Activated CD8-positive, alpha-beta memory T cell treated with anti-CD3 and anti-CD28 coated beads, Interleukin-2, amount 10 ng/mL, durations not matched to agents 7 days and 5 days (primary cell): ENCODE measurements at regions not wholly inside any gene's neighbourhood (a gene's known extent, or its start where the extent isn't known, plus 50 kb on each side); places are given as distances from the start of the nearest gene placed in this dataset.

Experiments used
- ATAC-seq: fragments of 150-1000 bp; cut with Tn5 transposase; one replicate; pipeline ENCODE4 v1.10.0; 2021; ENCODE audit warnings: moderate library complexity
- CTCF ChIA-PET: fragments of 350-600 bp; sonication (Branson Sonifier 250); formaldehyde crosslinking; loops from one replicate; lab custom pipeline; 2021; ENCODE audit warnings: antibody characterized with exemption; lab: Charles Lee
- DNase-seq: peaks from one replicate; pipeline ENCODE4 v3.0.0-alpha.2; 2020
- H3K27ac Mint-ChIP-seq: one replicate; pipeline ENCODE4 v1.8.0; 2021; ENCODE audit warnings: mild to moderate bottlenecking, mixed read lengths
- H3K27me3 Mint-ChIP-seq: one replicate; pipeline ENCODE4 v1.8.0; 2021; ENCODE audit warnings: mixed read lengths
- H3K36me3 Mint-ChIP-seq: one replicate; pipeline ENCODE4 v1.8.0; 2021; ENCODE audit warnings: mild to moderate bottlenecking, mixed read lengths
- H3K4me1 Mint-ChIP-seq: one replicate; pipeline ENCODE4 v1.8.0; 2021; ENCODE audit warnings: mixed read lengths
- H3K4me3 Mint-ChIP-seq: one replicate; pipeline ENCODE4 v1.8.0; 2021; ENCODE audit warnings: mild to moderate bottlenecking, moderate library complexity, mixed read lengths
- H3K9me3 Mint-ChIP-seq: one replicate; pipeline ENCODE4 v1.8.0; 2022; ENCODE audit warnings: low read depth, mixed read lengths

GRCh38 chr7:142348921-142349405 lies 91.1 kb upstream of the PRSS58 start:
- ATAC-seq = no peak
- no peaks in the 10 kb centered on the region for H3K9me3 Mint-ChIP-seq
- DNase-seq = no peak
- no peak overlapping the region for H3K27ac Mint-ChIP-seq
- H3K4me1 Mint-ChIP-seq = peaks cover 37% of the 10 kb centered on the region
- H3K27me3 Mint-ChIP-seq = no peaks in the 10 kb centered on the region
- no peaks in the 10 kb centered on the region for H3K36me3 Mint-ChIP-seq
- no peak overlapping the region for H3K4me3 Mint-ChIP-seq
- CTCF ChIA-PET = interaction anchor here (0.7 kb wide), 1 partner anchor 46 kb away, joined by 3 read pairs; no protein-coding TSS in a partner anchor

- Mint-ChIP-seq H3K4me1 (peaks cover 28% of the 10 kb centered on the region), H3K9me3 (no peaks in the 10 kb centered on the region), H3K4me3 (no peak overlapping the region), H3K27me3 (no peaks in the 10 kb centered on the region), H3K36me3 (no peaks in the 10 kb centered on the region), H3K27ac (no peak overlapping the region)
- CTCF ChIA-PET = interaction anchor here (0.7 to 1.3 kb wide), 3 partner anchors 11 to 46 kb away, joined by 3 to 4 read pairs (median 3); no protein-coding TSS in a partner anchor
- DNase-seq (no peak), ATAC-seq (no peak)
Measured at GRCh38 chr7:142348100-142348499, 90.2 kb upstream of the PRSS58 start.

DNA sequence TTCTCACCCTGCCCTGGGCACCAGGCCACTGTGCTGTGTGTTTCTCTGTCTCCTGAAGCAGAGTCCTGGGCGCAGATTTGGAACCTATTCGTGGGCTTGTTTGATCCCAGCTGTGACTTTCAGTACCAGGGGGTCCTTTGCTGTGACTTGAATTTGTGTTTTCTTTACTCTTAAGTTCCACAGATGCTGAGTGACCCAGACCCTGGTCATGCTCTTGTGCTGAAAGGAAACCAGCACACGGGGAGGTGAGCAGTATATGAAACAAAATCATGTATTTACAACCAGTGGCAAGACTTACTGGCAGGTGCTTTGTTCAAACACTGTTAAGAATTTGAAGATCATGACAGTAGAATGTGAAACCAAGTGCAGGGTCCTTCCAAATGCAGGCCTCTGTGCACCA lies 89.2 kb upstream of the PRSS58 start:
- no peaks in the 10 kb centered on the region for H3K27me3 Mint-ChIP-seq
- no peaks in the 10 kb centered on the region for H3K9me3 Mint-ChIP-seq
- no peak overlapping the region for H3K4me3 Mint-ChIP-seq
- CTCF ChIA-PET = interaction anchor here (1.1 to 2.8 kb wide), 6 partner anchors 10 to 112 kb away, joined by 3 to 11 read pairs (median 4); no protein-coding TSS in a partner anchor
- peak overlapping the region; percentile 6 for H3K27ac Mint-ChIP-seq
- peaks cover 19% of the 10 kb centered on the region for H3K4me1 Mint-ChIP-seq
- DNase-seq (no peak), ATAC-seq (no peak)
- H3K36me3 Mint-ChIP-seq = no peaks in the 10 kb centered on the region

- CTCF ChIA-PET = interaction anchor here (1.0 to 2.8 kb wide), 10 partner anchors 11 to 869 kb away, joined by 3 to 11 read pairs (median 4); no protein-coding TSS in a partner anchor
- Mint-ChIP-seq H3K4me1 (peaks cover 16% of the 10 kb centered on the region), H3K4me3 (peak overlapping the region; percentile 33), H3K36me3 (no peaks in the 10 kb centered on the region), H3K27me3 (peaks cover 7% of the 10 kb centered on the region), H3K27ac (peak overlapping the region; percentile 44), H3K9me3 (no peaks in the 10 kb centered on the region)
- peak; percentile 70 for DNase-seq
- ATAC-seq = peak; percentile 79
Measured at GRCh38 chr7:142345811-142346210, 88.0 kb upstream of the PRSS58 start.

DNA sequence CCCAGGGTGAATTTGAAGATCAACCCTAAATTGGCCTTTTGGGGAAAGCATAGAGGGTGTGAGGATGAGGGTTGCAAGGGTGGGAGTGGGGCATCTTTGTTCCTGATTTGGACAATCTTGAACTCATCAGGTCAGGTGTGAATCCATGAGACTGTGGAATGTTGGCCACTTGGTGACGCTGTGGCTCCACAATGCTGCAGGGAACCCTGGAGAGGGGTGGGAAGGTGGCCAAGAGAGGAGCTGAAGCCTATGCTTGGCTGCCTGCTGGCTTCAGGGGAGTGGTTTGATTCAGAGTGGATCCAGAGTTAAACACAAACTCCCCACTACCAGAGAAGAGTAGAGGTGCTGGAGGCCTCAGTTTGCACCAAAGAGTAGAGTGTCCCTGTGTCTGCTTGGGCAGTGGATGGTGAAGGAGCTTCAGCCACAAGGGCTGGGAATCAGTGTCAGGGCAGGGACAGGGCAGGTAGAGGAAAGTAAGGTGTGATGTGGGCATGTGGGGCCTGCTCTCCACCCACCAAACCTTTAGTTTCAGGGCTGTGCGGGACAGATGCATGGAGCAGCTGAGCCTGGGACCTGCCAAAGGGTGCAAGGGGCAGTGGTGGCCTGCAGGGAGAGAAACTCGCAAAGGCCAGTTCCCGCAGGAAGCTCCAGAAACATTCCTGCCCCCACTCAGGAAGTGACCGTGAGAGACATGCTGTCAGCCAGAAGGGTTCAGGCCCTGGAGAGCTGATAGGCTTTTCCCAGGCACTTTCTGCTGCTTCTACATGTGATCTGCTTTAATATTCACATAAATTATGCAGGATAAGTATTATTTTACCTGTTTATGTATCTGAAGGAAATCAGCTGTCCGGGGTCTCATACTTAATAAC lies 81.0 kb upstream of the PRSS58 start:
- Mint-ChIP-seq H3K9me3 (no peaks in the 10 kb centered on the region), H3K4me1 (peaks cover 9% of the 10 kb centered on the region), H3K27me3 (peaks cover 13% of the 10 kb centered on the region), H3K27ac (peak overlapping the region; percentile 25), H3K36me3 (no peaks in the 10 kb centered on the region), H3K4me3 (no peak overlapping the region)
- peak; percentile 45 for ATAC-seq
- no peak for DNase-seq
- CTCF ChIA-PET = interaction anchor here (1.0 to 2.4 kb wide), 6 partner anchors 14 to 665 kb away, joined by 3 to 8 read pairs (median 4); no protein-coding TSS in a partner anchor

DNA sequence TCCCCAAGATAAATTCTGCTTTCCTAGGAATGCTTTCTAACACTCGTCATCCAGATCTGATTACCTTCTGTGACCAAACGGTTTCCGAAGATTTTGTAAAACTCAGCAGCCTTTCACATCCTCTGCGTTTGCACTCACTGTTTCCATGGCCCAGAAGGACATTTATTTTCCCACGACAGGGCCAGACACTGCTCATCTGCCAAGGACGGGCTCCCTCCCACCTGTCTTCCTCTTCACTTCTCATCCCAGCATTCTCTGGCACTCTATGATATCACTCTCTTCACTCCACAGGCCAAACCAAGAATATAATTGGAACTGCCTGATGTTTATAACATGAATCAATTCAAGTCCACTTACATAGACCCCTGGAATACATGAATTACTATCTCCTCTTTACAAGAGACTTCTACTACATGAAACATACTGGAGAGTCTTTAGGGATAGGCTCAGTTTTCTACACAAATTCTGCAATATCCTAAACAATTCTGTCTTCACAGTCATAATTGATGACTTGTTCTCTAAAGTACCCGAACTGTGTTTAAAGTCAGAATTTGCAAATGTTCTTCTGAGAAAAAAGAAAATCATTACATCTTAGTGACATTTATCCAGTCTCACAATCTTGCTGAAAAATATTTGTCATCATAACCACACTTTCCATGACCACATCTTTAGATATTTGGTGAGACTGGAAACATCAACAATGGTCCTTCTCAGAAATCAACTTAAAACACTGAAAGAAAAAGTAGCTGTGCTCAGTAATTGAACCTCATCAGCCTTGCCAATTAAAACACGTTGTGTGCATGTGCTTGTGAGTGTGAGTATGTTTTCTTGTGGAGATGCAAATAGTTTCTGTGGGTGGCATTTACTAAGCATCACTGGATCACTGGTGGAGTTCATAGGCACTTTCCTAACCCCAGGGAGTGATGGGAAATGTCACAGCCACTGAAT lies 79.5 kb upstream of the PRSS58 start:
- H3K27me3 Mint-ChIP-seq = peaks cover 16% of the 10 kb centered on the region
- no peak for ATAC-seq
- no peaks in the 10 kb centered on the region for H3K9me3 Mint-ChIP-seq
- CTCF ChIA-PET = interaction anchor here (0.9 to 1.0 kb wide), 2 partner anchors 13 to 16 kb away, joined by 3 read pairs; no protein-coding TSS in a partner anchor
- peaks cover 9% of the 10 kb centered on the region for H3K4me1 Mint-ChIP-seq
- no peak overlapping the region for H3K4me3 Mint-ChIP-seq
- no peak for DNase-seq
- no peaks in the 10 kb centered on the region for H3K36me3 Mint-ChIP-seq
- H3K27ac Mint-ChIP-seq = no peak overlapping the region

GRCh38 chr7:142334806-142335205 lies 76.9 kb upstream of the PRSS58 start:
- Mint-ChIP-seq H3K9me3 (no peaks in the 10 kb centered on the region), H3K27me3 (peaks cover 12% of the 10 kb centered on the region), H3K27ac (no peak overlapping the region), H3K4me3 (no peak overlapping the region), H3K4me1 (peaks cover 8% of the 10 kb centered on the region), H3K36me3 (no peaks in the 10 kb centered on the region)
- ATAC-seq (no peak), DNase-seq (no peak)
- CTCF ChIA-PET = interaction anchor here (1.0 kb wide), 1 partner anchor 476 kb away, joined by 3 read pairs; no protein-coding TSS in a partner anchor

GRCh38 chr7:142334236-142334635 lies 76.4 kb upstream of the PRSS58 start:
- Mint-ChIP-seq H3K27me3 (peaks cover 12% of the 10 kb centered on the region), H3K27ac (no peak overlapping the region), H3K9me3 (no peaks in the 10 kb centered on the region), H3K4me3 (no peak overlapping the region), H3K36me3 (no peaks in the 10 kb centered on the region), H3K4me1 (peaks cover 8% of the 10 kb centered on the region)
- CTCF ChIA-PET = interaction anchor here (1.0 kb wide), 1 partner anchor 477 kb away, joined by 3 read pairs; no protein-coding TSS in a partner anchor
- ATAC-seq = no peak
- no peak for DNase-seq

DNA sequence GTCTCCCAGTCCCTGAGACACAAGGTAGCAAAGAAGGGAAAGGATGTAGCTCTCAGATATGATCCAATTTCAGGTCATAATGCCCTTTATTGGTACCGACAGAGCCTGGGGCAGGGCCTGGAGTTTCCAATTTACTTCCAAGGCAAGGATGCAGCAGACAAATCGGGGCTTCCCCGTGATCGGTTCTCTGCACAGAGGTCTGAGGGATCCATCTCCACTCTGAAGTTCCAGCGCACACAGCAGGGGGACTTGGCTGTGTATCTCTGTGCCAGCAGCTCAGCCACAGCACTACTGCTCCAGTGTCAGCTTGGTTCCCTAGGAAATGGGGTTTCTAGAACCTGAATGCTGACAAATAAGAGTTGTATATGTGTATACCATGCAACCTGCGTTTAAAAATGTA lies 74.6 kb upstream of the PRSS58 start:
- Mint-ChIP-seq H3K27me3 (peaks cover 15% of the 10 kb centered on the region), H3K4me1 (peaks cover 4% of the 10 kb centered on the region), H3K4me3 (no peak overlapping the region), H3K9me3 (no peaks in the 10 kb centered on the region), H3K36me3 (no peaks in the 10 kb centered on the region), H3K27ac (no peak overlapping the region)
- ATAC-seq (no peak), DNase-seq (no peak)
- CTCF ChIA-PET = interaction anchor here (0.9 to 2.1 kb wide), 3 partner anchors 8 to 27 kb away, joined by 3 to 6 read pairs (median 4); no protein-coding TSS in a partner anchor

DNA sequence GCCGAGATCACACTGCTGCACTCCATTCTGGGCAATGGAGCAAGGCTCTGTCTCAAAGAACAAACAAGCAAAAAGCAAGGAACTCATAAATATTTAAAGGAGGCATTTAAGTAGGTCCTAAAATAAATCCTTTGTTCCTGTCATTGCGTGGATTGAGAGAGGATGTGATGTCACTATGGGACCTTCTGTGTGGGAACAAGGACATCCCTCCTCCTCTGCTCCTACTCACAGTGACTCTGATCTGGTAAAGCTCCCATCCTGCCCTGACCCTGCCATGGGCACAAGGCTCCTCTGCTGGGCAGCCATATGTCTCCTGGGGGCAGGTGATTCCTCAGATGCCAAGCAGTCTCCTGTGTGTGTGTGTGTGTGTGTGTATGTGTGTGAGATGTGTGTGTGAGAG lies 74.1 kb upstream of the PRSS58 start:
- DNase-seq (no peak), ATAC-seq (no peak)
- Mint-ChIP-seq H3K4me1 (peaks cover 2% of the 10 kb centered on the region), H3K4me3 (no peak overlapping the region), H3K9me3 (no peaks in the 10 kb centered on the region), H3K27ac (no peak overlapping the region), H3K36me3 (no peaks in the 10 kb centered on the region), H3K27me3 (peaks cover 13% of the 10 kb centered on the region)
- CTCF ChIA-PET = interaction anchor here (2.1 kb wide), 1 partner anchor 27 kb away, joined by 6 read pairs; no protein-coding TSS in a partner anchor

- Mint-ChIP-seq H3K9me3 (no peaks in the 10 kb centered on the region), H3K4me3 (no peak overlapping the region), H3K27ac (no peak overlapping the region), H3K27me3 (peaks cover 13% of the 10 kb centered on the region), H3K36me3 (no peaks in the 10 kb centered on the region), H3K4me1 (peaks cover 2% of the 10 kb centered on the region)
- ATAC-seq (no peak), DNase-seq (no peak)
- CTCF ChIA-PET = interaction anchor here (1.0 kb wide), 1 partner anchor 9 kb away, joined by 3 read pairs; no protein-coding TSS in a partner anchor
Measured at GRCh38 chr7:142329062-142329790, 71.4 kb upstream of the PRSS58 start.

DNA sequence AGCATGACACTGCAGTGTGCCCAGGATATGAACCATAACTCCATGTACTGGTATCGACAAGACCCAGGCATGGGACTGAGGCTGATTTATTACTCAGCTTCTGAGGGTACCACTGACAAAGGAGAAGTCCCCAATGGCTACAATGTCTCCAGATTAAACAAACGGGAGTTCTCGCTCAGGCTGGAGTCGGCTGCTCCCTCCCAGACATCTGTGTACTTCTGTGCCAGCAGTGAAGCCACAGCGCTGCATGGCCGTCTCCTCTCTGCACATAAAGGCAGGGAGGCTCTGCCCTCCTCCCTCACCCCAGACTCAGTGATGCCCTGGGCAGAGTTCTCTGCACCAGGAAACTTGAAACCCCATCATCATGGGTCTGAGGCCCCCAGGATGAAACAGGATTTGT lies 70.7 kb upstream of the PRSS58 start:
- H3K36me3 Mint-ChIP-seq = no peaks in the 10 kb centered on the region
- peaks cover 7% of the 10 kb centered on the region for H3K4me1 Mint-ChIP-seq
- ATAC-seq (no peak), DNase-seq (no peak)
- no peaks in the 10 kb centered on the region for H3K9me3 Mint-ChIP-seq
- CTCF ChIA-PET = no interaction called here
- peak overlapping the region; percentile 50 for H3K4me3 Mint-ChIP-seq
- H3K27me3 Mint-ChIP-seq = peaks cover 12% of the 10 kb centered on the region
- H3K27ac Mint-ChIP-seq = no peak overlapping the region
